MCF 10A (cell line): ENCODE measurements at regions not wholly inside any gene's neighbourhood (a gene's known extent, or its start where the extent isn't known, plus 50 kb on each side); places are given as distances from the start of the nearest gene placed in this dataset.

Source experiments
- BruUV-seq: library from RNA; stranded (reverse); fragments of 400-500 nt; replicated peaks from 2 replicates; lab custom pipeline; 2021; lab: Mats Ljungman, UMichigan
- CTCF ChIA-PET: fragments of 300-600 bp; sonication (Branson Sonifier 250); formaldehyde crosslinking; extraction: SDS; loops from one replicate; lab custom pipeline; 2021; ENCODE audit warnings: antibody characterized with exemption, inconsistent platforms; lab: Yijun Ruan, JAX
- POLR2A ChIA-PET: fragments of 300-600, 350-650 bp; sonication (Branson Sonifier 250); formaldehyde crosslinking; extraction: SDS; loops from one replicate; lab custom pipeline; 2020; ENCODE audit warnings: antibody characterized with exemption, inconsistent platforms; lab: Yijun Ruan, JAX
- DNase-seq: peaks from one replicate; pipeline ENCODE4 v3.0.0-alpha.2; 2018; ENCODE audit not compliant: unreplicated experiment
- H3K27ac Mint-ChIP-seq: one replicate; pipeline ENCODE4 v1.8.0; 2022; ENCODE audit warnings: mild to moderate bottlenecking, low read depth, mixed read lengths; ENCODE audit not compliant: unreplicated experiment
- H3K27me3 Mint-ChIP-seq: one replicate; pipeline ENCODE4 v1.8.0; 2022; ENCODE audit warnings: mixed read lengths; ENCODE audit not compliant: insufficient read depth, unreplicated experiment
- H3K36me3 Mint-ChIP-seq: one replicate; pipeline ENCODE4 v1.8.0; 2022; ENCODE audit warnings: mild to moderate bottlenecking, moderate library complexity, mixed read lengths; ENCODE audit not compliant: insufficient read depth, unreplicated experiment
- H3K4me1 Mint-ChIP-seq: one replicate; pipeline ENCODE4 v1.8.0; 2022; ENCODE audit warnings: mixed read lengths; ENCODE audit not compliant: insufficient read depth, unreplicated experiment
- H3K4me3 Mint-ChIP-seq: one replicate; pipeline ENCODE4 v1.8.0; 2022; ENCODE audit warnings: mild to moderate bottlenecking, moderate library complexity, mixed read lengths; ENCODE audit not compliant: unreplicated experiment
- H3K9me3 Mint-ChIP-seq: one replicate; pipeline ENCODE4 v1.8.0; 2022; ENCODE audit warnings: mixed read lengths; ENCODE audit not compliant: unreplicated experiment
- intact Hi-C: fragments of 100-400 bp; cut with micrococcal nuclease; formaldehyde crosslinking; loops from 2 replicates; pipeline ENCODE4 v1.14.1; 2022
- TF ChIP-seq, protein P1 (sequence below): fragments of 200-600 bp; IDR thresholded peaks from one replicate; pipeline ENCODE4 v1.8.0; 2022; ENCODE audit warnings: antibody characterized with exemption, mild to moderate bottlenecking; ENCODE audit not compliant: unreplicated experiment

DNA sequence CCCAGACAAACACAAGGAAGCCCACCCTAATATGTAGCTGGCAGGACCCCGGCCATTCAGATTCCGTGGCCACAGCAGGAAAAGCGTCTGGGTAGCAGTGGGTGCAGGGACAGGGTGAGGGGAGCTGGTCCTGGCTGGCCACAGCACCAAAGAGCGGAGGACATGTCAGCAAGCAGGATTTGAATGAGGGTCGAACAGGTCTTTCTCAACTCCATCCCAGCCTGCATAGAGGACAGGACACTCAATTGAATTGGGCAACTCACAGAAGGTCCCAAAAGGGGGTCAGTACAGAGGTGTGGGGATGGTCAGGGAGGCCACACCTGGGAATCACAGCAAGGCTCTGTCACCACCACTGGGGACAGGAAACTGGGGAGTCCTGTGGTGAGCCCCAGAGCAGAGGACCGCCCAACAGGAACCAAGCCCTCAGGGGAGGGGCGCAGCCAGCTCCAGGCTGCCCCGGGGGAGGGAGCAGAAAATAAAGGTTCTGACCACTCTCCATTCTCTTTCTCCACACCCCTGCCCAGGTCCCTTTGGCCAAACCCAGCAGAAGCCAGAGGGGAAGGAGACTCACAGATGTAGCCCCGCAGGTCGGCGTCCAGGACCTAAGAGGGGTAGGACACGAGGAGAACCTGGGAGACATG is 108.7 kb upstream of the PPP2R2D start:
- CTCF ChIA-PET = interaction anchor here (0.5 to 1.5 kb wide), 5 partner anchors 15 to 1538 kb away, joined by 3 to 8 read pairs (median 3); no protein-coding TSS in a partner anchor
- H3K27ac Mint-ChIP-seq = no peak overlapping the region
- TF ChIP-seq, protein P1, sequence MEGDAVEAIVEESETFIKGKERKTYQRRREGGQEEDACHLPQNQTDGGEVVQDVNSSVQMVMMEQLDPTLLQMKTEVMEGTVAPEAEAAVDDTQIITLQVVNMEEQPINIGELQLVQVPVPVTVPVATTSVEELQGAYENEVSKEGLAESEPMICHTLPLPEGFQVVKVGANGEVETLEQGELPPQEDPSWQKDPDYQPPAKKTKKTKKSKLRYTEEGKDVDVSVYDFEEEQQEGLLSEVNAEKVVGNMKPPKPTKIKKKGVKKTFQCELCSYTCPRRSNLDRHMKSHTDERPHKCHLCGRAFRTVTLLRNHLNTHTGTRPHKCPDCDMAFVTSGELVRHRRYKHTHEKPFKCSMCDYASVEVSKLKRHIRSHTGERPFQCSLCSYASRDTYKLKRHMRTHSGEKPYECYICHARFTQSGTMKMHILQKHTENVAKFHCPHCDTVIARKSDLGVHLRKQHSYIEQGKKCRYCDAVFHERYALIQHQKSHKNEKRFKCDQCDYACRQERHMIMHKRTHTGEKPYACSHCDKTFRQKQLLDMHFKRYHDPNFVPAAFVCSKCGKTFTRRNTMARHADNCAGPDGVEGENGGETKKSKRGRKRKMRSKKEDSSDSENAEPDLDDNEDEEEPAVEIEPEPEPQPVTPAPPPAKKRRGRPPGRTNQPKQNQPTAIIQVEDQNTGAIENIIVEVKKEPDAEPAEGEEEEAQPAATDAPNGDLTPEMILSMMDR = no peak

DNA sequence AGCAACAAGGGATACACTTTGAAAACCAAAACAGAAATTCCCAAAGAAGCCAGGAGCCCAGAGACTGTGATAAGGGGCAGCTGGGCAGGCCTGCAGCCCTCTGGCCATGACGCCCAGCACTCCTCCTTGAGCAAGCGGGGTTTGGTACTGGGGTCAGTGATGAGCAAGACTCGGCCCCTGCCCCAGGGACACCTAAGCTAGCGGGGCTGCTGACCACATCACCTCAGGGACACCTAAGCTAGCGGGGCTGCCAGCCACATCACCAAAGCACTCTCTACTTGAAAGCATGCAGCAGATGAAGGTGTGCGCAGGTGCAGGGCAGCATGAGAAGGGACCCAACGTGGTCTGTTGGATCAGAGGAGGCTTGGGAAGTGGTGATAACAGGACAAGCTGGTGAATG is 108.0 kb upstream of the PPP2R2D start:
- no TSS peak for BruUV-seq

More for the DNA sequence above, 108.7 kb upstream of the PPP2R2D start:
- no TSS peak for BruUV-seq
- no peaks in the 10 kb centered on the region for H3K4me1 Mint-ChIP-seq
- POLR2A ChIA-PET = interaction anchor here (0.6 to 0.7 kb wide), 2 partner anchors 1267 to 1435 kb away, joined by 3 to 4 read pairs; no protein-coding TSS in a partner anchor
- intact Hi-C loops = no loop called here
- H3K4me3 Mint-ChIP-seq = no peak overlapping the region
- no peak for DNase-seq
- no peaks in the 10 kb centered on the region for H3K36me3 Mint-ChIP-seq
- no peaks in the 10 kb centered on the region for H3K9me3 Mint-ChIP-seq
- no peaks in the 10 kb centered on the region for H3K27me3 Mint-ChIP-seq

DNA sequence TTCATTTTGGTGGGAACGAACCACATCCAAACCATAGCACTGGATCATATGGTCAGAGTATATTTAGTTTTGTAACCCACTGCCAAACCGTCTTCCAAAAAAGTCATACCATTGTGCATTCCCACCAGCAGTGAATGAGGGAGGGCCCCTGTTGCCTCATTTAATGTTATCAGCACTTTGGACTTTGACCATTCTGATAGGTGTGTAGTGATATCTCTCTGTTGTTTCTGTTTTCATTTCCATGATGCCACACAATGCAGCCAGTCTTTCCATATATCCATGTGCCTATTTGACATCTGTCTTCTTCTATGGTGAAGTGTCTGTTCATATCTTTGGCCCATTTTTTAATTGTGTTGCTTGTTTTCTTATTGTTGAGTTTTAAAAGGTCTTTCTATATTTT is 105.0 kb upstream of the PPP2R2D start:
- Mint-ChIP-seq H3K4me1 (no peaks in the 10 kb centered on the region), H3K27me3 (no peaks in the 10 kb centered on the region), H3K9me3 (peaks cover 29% of the 10 kb centered on the region), H3K36me3 (no peaks in the 10 kb centered on the region), H3K27ac (no peak overlapping the region), H3K4me3 (no peak overlapping the region)
- BruUV-seq = no TSS peak
- intact Hi-C loops = no loop called here
- no peak for DNase-seq
- CTCF ChIA-PET = no interaction called here
- TF ChIP-seq, protein P1 = no peak
- POLR2A ChIA-PET = no interaction called here

More for the DNA sequence above, 108.0 kb upstream of the PPP2R2D start:
- TF ChIP-seq, protein P1 = no peak
- intact Hi-C loops = no loop called here
- Mint-ChIP-seq H3K4me3 (no peak overlapping the region), H3K9me3 (peaks cover 2% of the 10 kb centered on the region), H3K4me1 (no peaks in the 10 kb centered on the region), H3K27me3 (no peaks in the 10 kb centered on the region), H3K27ac (no peak overlapping the region), H3K36me3 (no peaks in the 10 kb centered on the region)
- POLR2A ChIA-PET = no interaction called here
- CTCF ChIA-PET = interaction anchor here (0.6 to 1.5 kb wide), 3 partner anchors 82 to 426 kb away, joined by 3 to 8 read pairs (median 4); no protein-coding TSS in a partner anchor
- no peak for DNase-seq

DNA sequence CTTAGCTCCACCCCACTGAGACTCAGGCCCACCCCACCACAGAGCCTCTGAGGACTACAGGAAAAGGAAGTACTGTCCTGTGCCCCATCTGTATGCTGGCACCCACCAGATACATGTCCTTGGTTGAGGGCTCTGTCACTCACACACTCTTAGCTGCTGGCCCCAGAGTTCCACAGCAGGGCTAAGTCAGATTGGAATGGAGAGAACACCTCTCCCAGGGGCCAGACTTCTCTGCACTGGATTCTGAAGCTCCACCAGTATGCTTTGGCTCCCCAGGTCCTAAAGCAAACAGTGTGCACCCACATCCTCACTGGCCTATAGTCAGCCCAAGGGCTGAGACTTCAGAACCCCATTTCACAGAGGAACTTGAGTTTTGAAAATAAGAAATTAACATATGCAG is 103.2 kb upstream of the PPP2R2D start:
- H3K9me3 Mint-ChIP-seq = peaks cover 29% of the 10 kb centered on the region
- H3K27ac Mint-ChIP-seq = no peak overlapping the region
- no peaks in the 10 kb centered on the region for H3K36me3 Mint-ChIP-seq
- intact Hi-C loops = no loop called here
- TF ChIP-seq, protein P1 = no peak
- H3K27me3 Mint-ChIP-seq = no peaks in the 10 kb centered on the region
- POLR2A ChIA-PET = no interaction called here
- BruUV-seq = no TSS peak
- H3K4me3 Mint-ChIP-seq = no peak overlapping the region
- CTCF ChIA-PET = interaction anchor here (1.5 kb wide), 1 partner anchor 10 kb away, joined by 5 read pairs; no protein-coding TSS in a partner anchor
- DNase-seq = no peak
- H3K4me1 Mint-ChIP-seq = no peaks in the 10 kb centered on the region
